ENCODE measurements at regions not wholly inside any gene's neighbourhood (a gene's known extent, or its start where the extent isn't known, plus 50 kb on each side); places are given as distances from the start of the nearest gene placed in this dataset.

GRCh38 chr10:83954193-83954799, 185.0 kb upstream of the GHITM start:
- no peak for DNase-seq

- DNase-seq = no peak
Observed at GRCh38 chr10:83955406-83955805, 183.9 kb upstream of the GHITM start.

- DNase-seq = no peak
Observed at GRCh38 chr10:83957168-83957947, 182.0 kb upstream of the GHITM start.

GRCh38 chr10:83959328-83959727, 180.0 kb upstream of the GHITM start:
- DNase-seq = no peak

- no peak for DNase-seq
Observed at GRCh38 chr10:83960125-83960524, 179.2 kb upstream of the GHITM start.

- DNase-seq = no peak
Observed at GRCh38 chr10:83961620-83962019, 177.7 kb upstream of the GHITM start.

- no peak for DNase-seq
Observed at GRCh38 chr10:83963446-83963845, 175.9 kb upstream of the GHITM start.

- DNase-seq = no peak
Observed at GRCh38 chr10:83965473-83965872, 173.8 kb upstream of the GHITM start.

- DNase-seq = no peak
Observed at GRCh38 chr10:83968052-83968451, 171.3 kb upstream of the GHITM start.

- no peak for DNase-seq
Observed at GRCh38 chr10:83978681-83979383, 160.5 kb upstream of the GHITM start.

GRCh38 chr10:83982812-83983211, 156.5 kb upstream of the GHITM start:
- DNase-seq = no peak

GRCh38 chr10:83983578-83984255, 155.6 kb upstream of the GHITM start:
- DNase-seq = no peak

- DNase-seq = no peak
Observed at GRCh38 chr10:83984256-83984640, 155.1 kb upstream of the GHITM start.

- DNase-seq = no peak
Observed at GRCh38 chr10:83986800-83987199, 152.5 kb upstream of the GHITM start.

- no peak for DNase-seq
Observed at GRCh38 chr10:83987216-83987615, 152.1 kb upstream of the GHITM start.

GRCh38 chr10:83988435-83988834, 150.9 kb upstream of the GHITM start:
- no peak for DNase-seq

- DNase-seq = no peak
Observed at GRCh38 chr10:83990126-83990525, 149.2 kb upstream of the GHITM start.

GRCh38 chr10:83991986-83992753, 147.1 kb upstream of the GHITM start:
- no peak for DNase-seq

GRCh38 chr10:83994325-83994724, 145.0 kb upstream of the GHITM start:
- DNase-seq = no peak

GRCh38 chr10:83995738-83996331, 143.5 kb upstream of the GHITM start:
- no peak for DNase-seq

- DNase-seq = no peak
Observed at GRCh38 chr10:84004221-84004620, 135.1 kb upstream of the GHITM start.

GRCh38 chr10:84005403-84005802, 133.9 kb upstream of the GHITM start:
- DNase-seq = no peak

All from NCI-H1436 (cell line).